H9 (cell line): ENCODE measurements at regions not wholly inside any gene's neighbourhood (a gene's known extent, or its start where the extent isn't known, plus 50 kb on each side); places are given as distances from the start of the nearest gene placed in this dataset.

Experiments used
- DNase-seq: peaks from one replicate; pipeline ENCODE4 v3.0.0-alpha.2; 2017
- H2AFZ ChIP-seq: one replicate; pipeline ENCODE4 v1.6.1; 2013; ENCODE audit warnings: mild to moderate bottlenecking, low read length, control low read depth, moderate library complexity
- H2AK5ac ChIP-seq: 2 replicates; pipeline ENCODE4 v1.6.1; 2013; ENCODE audit warnings: low read length, control low read depth, mixed read lengths; ENCODE audit not compliant: insufficient read length
- H2BK120ac ChIP-seq: one replicate; pipeline ENCODE4 v1.6.1; 2013; ENCODE audit warnings: low read depth, mild to moderate bottlenecking, low read length, control low read depth, inconsistent platforms; ENCODE audit not compliant: poor library complexity, severe bottlenecking
- H2BK12ac ChIP-seq: 2 replicates; pipeline ENCODE4 v1.6.1; 2013; ENCODE audit warnings: low read length, control low read depth, mixed read lengths, low read depth; ENCODE audit not compliant: insufficient read length
- H2BK15ac ChIP-seq: 2 replicates; pipeline ENCODE4 v1.6.1; 2013; ENCODE audit warnings: low read depth, low read length, control low read depth
- H2BK20ac ChIP-seq: one replicate; pipeline ENCODE4 v1.6.1; 2013; ENCODE audit warnings: low read depth, mild to moderate bottlenecking, low read length, control low read depth, inconsistent platforms; ENCODE audit not compliant: poor library complexity, severe bottlenecking
- H2BK5ac ChIP-seq: 2 replicates; pipeline ENCODE4 v1.6.1; 2013; ENCODE audit warnings: low read length, control low read depth, mixed read lengths; ENCODE audit not compliant: insufficient read length
- H3K14ac ChIP-seq: 2 replicates; pipeline ENCODE4 v1.6.1; 2013; ENCODE audit warnings: low read length, control low read depth; ENCODE audit not compliant: insufficient read depth
- H3K18ac ChIP-seq: 2 replicates; pipeline ENCODE4 v1.6.1; 2013; ENCODE audit warnings: low read depth, mild to moderate bottlenecking, mixed read lengths, low read length, control low read depth; ENCODE audit not compliant: insufficient read length
- H3K23ac ChIP-seq: 2 replicates; pipeline ENCODE4 v1.6.1; 2013; ENCODE audit warnings: low read length, control low read depth, mixed read lengths, low read depth; ENCODE audit not compliant: insufficient read length
- H3K23me2 ChIP-seq: 2 replicates; pipeline ENCODE4 v1.6.1; 2013; ENCODE audit warnings: low read depth, mild to moderate bottlenecking, mixed read lengths, low read length, control low read depth; ENCODE audit not compliant: insufficient read length, poor library complexity, severe bottlenecking
- H3K27ac ChIP-seq: 2 replicates; pipeline ENCODE4 v1.5.1; 2013; ENCODE audit warnings: low read length, control low read depth, mixed read lengths, low read depth; ENCODE audit not compliant: insufficient read length
- H3K27me3 ChIP-seq: 2 replicates; pipeline ENCODE4 v1.6.1; 2013; ENCODE audit warnings: low read length, control low read depth, inconsistent platforms; ENCODE audit not compliant: insufficient read depth
- H3K4ac ChIP-seq: 2 replicates; pipeline ENCODE4 v1.6.1; 2013; ENCODE audit warnings: low read depth, mild to moderate bottlenecking, control low read depth, inconsistent platforms, low read length, moderate library complexity
- H3K4me1 ChIP-seq: 2 replicates; pipeline ENCODE4 v1.6.1; 2013; ENCODE audit warnings: low read length, control low read depth, inconsistent platforms; ENCODE audit not compliant: insufficient read depth
- H3K4me2 ChIP-seq: 2 replicates; pipeline ENCODE4 v1.6.1; 2013; ENCODE audit warnings: low read length, control low read depth, mixed read lengths; ENCODE audit not compliant: insufficient read length, insufficient read depth
- H3K56ac ChIP-seq: 2 replicates; pipeline ENCODE4 v1.6.1; 2013; ENCODE audit warnings: low read depth, mild to moderate bottlenecking, mixed read lengths, low read length, control low read depth; ENCODE audit not compliant: insufficient read length
- H3K79me1 ChIP-seq: 2 replicates; pipeline ENCODE4 v1.6.1; 2013; ENCODE audit warnings: low read depth, mild to moderate bottlenecking, moderate library complexity, low read length, control low read depth, inconsistent platforms; ENCODE audit not compliant: insufficient read depth, poor library complexity, severe bottlenecking
- H3K79me2 ChIP-seq: 2 replicates; pipeline ENCODE4 v1.6.1; 2013; ENCODE audit warnings: low read length, control low read depth, inconsistent platforms; ENCODE audit not compliant: insufficient read depth
- H3K9ac ChIP-seq: 2 replicates; pipeline ENCODE4 v1.6.1; 2013; ENCODE audit warnings: low read length, control low read depth, mixed read lengths; ENCODE audit not compliant: insufficient read length; ENCODE audit errors: extremely low read depth
- H3K9me3 ChIP-seq: one replicate; pipeline ENCODE4 v1.6.1; 2013; ENCODE audit warnings: low read depth, low read length, inconsistent platforms; ENCODE audit not compliant: control insufficient read depth
- H3T11ph ChIP-seq: one replicate; pipeline ENCODE4 v1.6.1; 2013; ENCODE audit warnings: mild to moderate bottlenecking, low read length, control low read depth, inconsistent platforms
- H4K20me1 ChIP-seq: one replicate; pipeline ENCODE4 v1.6.1; 2013; ENCODE audit not compliant: control insufficient read depth, insufficient read length, insufficient read depth
- H4K5ac ChIP-seq: 2 replicates; pipeline ENCODE4 v1.6.1; 2013; ENCODE audit warnings: low read depth, mild to moderate bottlenecking, mixed read lengths, low read length, control low read depth; ENCODE audit not compliant: insufficient read length
- H4K8ac ChIP-seq: replicated peaks from 2 replicates; pipeline ENCODE4 v1.6.1; 2013; ENCODE audit warnings: low read length, control low read depth, mixed read lengths, low read depth; ENCODE audit not compliant: insufficient read length
- H4K91ac ChIP-seq: 2 replicates; pipeline ENCODE4 v1.6.1; 2013; ENCODE audit warnings: low read depth, mild to moderate bottlenecking, moderate library complexity, mixed read lengths, low read length, control low read depth; ENCODE audit not compliant: insufficient read length
- H3K27ac Mint-ChIP-seq, 3 experiments: 2 replicates in 2 of 3; 3 replicates in 1 of 3; pipeline ENCODE4 v1.8.0; 2020 to 2021; ENCODE audit warnings: mixed read lengths in 3 of 3, mild to moderate bottlenecking in 1 of 3, moderate library complexity in 1 of 3
- H3K27me3 Mint-ChIP-seq: 2 replicates; pipeline ENCODE4 v1.8.0; 2021; ENCODE audit warnings: low read depth, mild to moderate bottlenecking, moderate library complexity, mixed read lengths
- H3K36me3 Mint-ChIP-seq, 3 experiments: 2 replicates in 2 of 3; 3 replicates in 1 of 3; pipeline ENCODE4 v1.8.0; 2020 to 2021; ENCODE audit warnings: low read depth in 3 of 3, mixed read lengths in 3 of 3; ENCODE audit not compliant: insufficient read depth in 1 of 3
- H3K4me1 Mint-ChIP-seq, 2 experiments: 2 replicates each; pipeline ENCODE4 v1.8.0; 2020; ENCODE audit warnings: mixed read lengths in 2 of 2
- H3K4me3 Mint-ChIP-seq, 2 experiments: 2 replicates in 1 of 2; 3 replicates in 1 of 2; pipeline ENCODE4 v1.8.0; 2020 to 2021; ENCODE audit warnings: mild to moderate bottlenecking in 2 of 2, mixed read lengths in 2 of 2, moderate library complexity in 1 of 2
- H3K9me3 Mint-ChIP-seq, 2 experiments: 2 replicates in 1 of 2; 3 replicates in 1 of 2; pipeline ENCODE4 v1.8.0; 2020; ENCODE audit warnings: mild to moderate bottlenecking in 2 of 2, mixed read lengths in 2 of 2, moderate library complexity in 1 of 2
- CTCF ChIP-seq: fragments of 200-600 bp; sonication (generic); conservative IDR thresholded peaks from 3 replicates; pipeline ENCODE4 v1.8.0; 2021; ENCODE audit warnings: antibody characterized with exemption, mild to moderate bottlenecking
- WGBS: extraction: QIAGEN DNeasy Blood & Tissue Kit; methylation state at CpG from one replicate; pipeline ENCODE4 v1.1.7; 2013; ENCODE audit warnings: missing lambda C conversion rate, low lambda C conversion rate, mixed read lengths; ENCODE audit not compliant: insufficient read length; ENCODE audit errors: extremely low coverage; 5-methylcytosine and 5-hydroxymethylcytosine counted together

GRCh38 chr9:73579823-73580222 lies 428.2 kb downstream of the ANXA1 start:
- Histone ChIP-seq H3K9me3 (no peaks in the 10 kb centered on the region), H3K18ac (no peak overlapping the region), H4K20me1 (no peaks in the 10 kb centered on the region), H2AK5ac (no peak overlapping the region), H2AFZ (no peak overlapping the region), H3K79me2 (no peaks in the 10 kb centered on the region), H3K4me2 (no peak overlapping the region), H3K79me1 (no peaks in the 10 kb centered on the region), H2BK5ac (no peak overlapping the region), H3K14ac (no peak overlapping the region), H3K9ac (no peak overlapping the region), H4K91ac (no peak overlapping the region), H3K4me1 (no peaks in the 10 kb centered on the region), H2BK120ac (no peak overlapping the region), H3K27ac (no peak overlapping the region), H3K23ac (no peak overlapping the region), H2BK15ac (no peak overlapping the region), H2BK12ac (no peak overlapping the region), H2BK20ac (no peak overlapping the region), H3K23me2 (no peaks in the 10 kb centered on the region), H4K5ac (no peak overlapping the region), H4K8ac (no peak overlapping the region), H3K56ac (no peak overlapping the region), H3K27me3 (no peaks in the 10 kb centered on the region), H3K4ac (no peak overlapping the region), H3T11ph (no peak overlapping the region)
- H3K27ac Mint-ChIP-seq = no peak overlapping the region
- no peaks in the 10 kb centered on the region for H3K36me3 Mint-ChIP-seq
- no peak for TF ChIP-seq CTCF
- no CpG with 5 or more reads among the region's 2 CpGs for WGBS
- no peaks in the 10 kb centered on the region for H3K27me3 Mint-ChIP-seq
- H3K9me3 Mint-ChIP-seq = no peaks in the 10 kb centered on the region
- H3K4me3 Mint-ChIP-seq = no peak overlapping the region
- DNase-seq = no peak
- no peaks in the 10 kb centered on the region for H3K4me1 Mint-ChIP-seq
